ENCODE measurements at regions not wholly inside any gene's neighbourhood (a gene's known extent, or its start where the extent isn't known, plus 50 kb on each side); places are given as distances from the start of the nearest gene placed in this dataset.

- DNase-seq (ENCODE audit: low read depth), result no peak
- in situ Hi-C loops (cut with HindIII; ENCODE audit: low sequenced_read_pairs), result no loop called here
- H3K4me3 ChIP-seq (ENCODE audit: low read depth, low read length), result no peak overlapping the region
- TF ChIP-seq, protein P1, sequence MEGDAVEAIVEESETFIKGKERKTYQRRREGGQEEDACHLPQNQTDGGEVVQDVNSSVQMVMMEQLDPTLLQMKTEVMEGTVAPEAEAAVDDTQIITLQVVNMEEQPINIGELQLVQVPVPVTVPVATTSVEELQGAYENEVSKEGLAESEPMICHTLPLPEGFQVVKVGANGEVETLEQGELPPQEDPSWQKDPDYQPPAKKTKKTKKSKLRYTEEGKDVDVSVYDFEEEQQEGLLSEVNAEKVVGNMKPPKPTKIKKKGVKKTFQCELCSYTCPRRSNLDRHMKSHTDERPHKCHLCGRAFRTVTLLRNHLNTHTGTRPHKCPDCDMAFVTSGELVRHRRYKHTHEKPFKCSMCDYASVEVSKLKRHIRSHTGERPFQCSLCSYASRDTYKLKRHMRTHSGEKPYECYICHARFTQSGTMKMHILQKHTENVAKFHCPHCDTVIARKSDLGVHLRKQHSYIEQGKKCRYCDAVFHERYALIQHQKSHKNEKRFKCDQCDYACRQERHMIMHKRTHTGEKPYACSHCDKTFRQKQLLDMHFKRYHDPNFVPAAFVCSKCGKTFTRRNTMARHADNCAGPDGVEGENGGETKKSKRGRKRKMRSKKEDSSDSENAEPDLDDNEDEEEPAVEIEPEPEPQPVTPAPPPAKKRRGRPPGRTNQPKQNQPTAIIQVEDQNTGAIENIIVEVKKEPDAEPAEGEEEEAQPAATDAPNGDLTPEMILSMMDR (IDR thresholded peaks at IDR 0.05; ENCODE audit: low read depth, low read length, missing control alignments), result no peak
Observed at GRCh38 chr5:131081374-131081773, 83.7 kb downstream of the HINT1 start.

- H3K4me3 ChIP-seq (ENCODE audit: low read depth, low read length), result no peak overlapping the region
- TF ChIP-seq, protein P1 (IDR thresholded peaks at IDR 0.05; ENCODE audit: low read depth, low read length, missing control alignments), result no peak
- DNase-seq (ENCODE audit: low read depth), result no peak
- in situ Hi-C loops (cut with HindIII; ENCODE audit: low sequenced_read_pairs), result no loop called here
Observed at GRCh38 chr5:131079232-131079631, 85.8 kb downstream of the HINT1 start.

GRCh38 chr5:131068893-131069643 is 96.0 kb downstream of the HINT1 start:
- in situ Hi-C loops (cut with HindIII; ENCODE audit: low sequenced_read_pairs), result no loop called here
- no peak overlapping the region for H3K4me3 ChIP-seq (ENCODE audit: low read depth, low read length)
- DNase-seq (ENCODE audit: low read depth), result no peak
- TF ChIP-seq, protein P1 (IDR thresholded peaks at IDR 0.05; ENCODE audit: low read depth, low read length, missing control alignments), result no peak

DNA sequence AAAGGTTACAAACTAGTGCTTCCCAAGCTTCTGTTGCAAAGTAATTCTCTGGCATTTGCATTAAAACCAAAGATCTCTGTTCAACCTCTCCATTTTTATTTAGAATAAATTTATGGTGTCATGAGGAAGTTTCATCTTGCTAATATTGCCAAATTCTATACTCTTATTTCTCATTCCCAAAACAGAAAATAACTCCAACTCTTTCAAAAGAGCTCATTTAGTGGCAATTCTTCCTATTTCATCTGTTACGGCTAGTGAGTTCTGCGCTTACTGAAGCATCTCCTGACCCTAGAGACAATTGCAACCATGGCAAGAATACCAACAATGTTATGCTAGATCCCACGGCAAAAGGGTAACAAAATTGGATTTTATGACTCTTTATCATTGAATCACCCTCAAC is 97.0 kb downstream of the HINT1 start:
- TF ChIP-seq, protein P1 (IDR thresholded peaks at IDR 0.05; ENCODE audit: low read depth, low read length, missing control alignments), result no peak
- no peak overlapping the region for H3K4me3 ChIP-seq (ENCODE audit: low read depth, low read length)
- DNase-seq (ENCODE audit: low read depth), result no peak
- in situ Hi-C loops (cut with HindIII; ENCODE audit: low sequenced_read_pairs), result no loop called here

DNA sequence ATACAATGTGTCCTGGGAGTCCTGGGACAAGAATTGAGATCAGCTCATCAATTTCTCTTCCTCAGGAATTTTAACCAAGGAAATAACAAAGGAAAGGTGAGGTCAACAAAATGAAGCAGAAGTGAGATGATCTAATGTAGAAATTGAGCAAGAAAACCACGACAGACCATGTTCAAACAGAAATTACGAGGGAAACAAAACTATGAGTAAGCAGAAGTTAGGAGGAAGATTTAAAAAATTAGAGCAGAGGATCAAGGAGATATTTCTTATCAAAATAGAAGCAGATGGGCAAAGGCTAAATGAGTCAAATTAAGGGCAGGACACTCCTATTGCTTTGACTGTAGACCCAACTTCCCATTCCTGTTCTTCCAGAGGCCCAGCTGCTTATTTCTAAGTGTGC is 97.4 kb downstream of the HINT1 start:
- TF ChIP-seq, protein P1 (IDR thresholded peaks at IDR 0.05; ENCODE audit: low read depth, low read length, missing control alignments), result no peak
- no peak overlapping the region for H3K4me3 ChIP-seq (ENCODE audit: low read depth, low read length)
- no peak for DNase-seq (ENCODE audit: low read depth)
- in situ Hi-C loops (cut with HindIII; ENCODE audit: low sequenced_read_pairs), result no loop called here

GRCh38 chr5:131064669-131065371 is 100.2 kb downstream of the HINT1 start:
- in situ Hi-C loops (cut with HindIII; ENCODE audit: low sequenced_read_pairs), result no loop called here
- H3K4me3 ChIP-seq (ENCODE audit: low read depth, low read length), result no peak overlapping the region
- DNase-seq (ENCODE audit: low read depth), result no peak
- TF ChIP-seq, protein P1 (IDR thresholded peaks at IDR 0.05; ENCODE audit: low read depth, low read length, missing control alignments), result no peak
